Hepatocyte (in vitro differentiated cells): ENCODE measurements at regions not wholly inside any gene's neighbourhood (a gene's known extent, or its start where the extent isn't known, plus 50 kb on each side); places are given as distances from the start of the nearest gene placed in this dataset.

ENCODE experiments used
- DNase-seq: peaks from one replicate; pipeline ENCODE4 v3.0.0-alpha.2; 2016; ENCODE audit warnings: low spot score
- H2AFZ ChIP-seq: fragments of 200-600 bp; sonication (generic); 2 replicates; pipeline ENCODE4 v1.6.0; 2016; ENCODE audit warnings: antibody characterized with exemption, mild to moderate bottlenecking
- H3K27ac ChIP-seq: fragments of 200-600 bp; sonication (generic); 2 replicates; pipeline ENCODE4 v1.5.1; 2016; ENCODE audit warnings: mild to moderate bottlenecking
- H3K27me3 ChIP-seq: fragments of 200-600 bp; sonication (generic); 2 replicates; pipeline ENCODE4 v1.6.1; 2016
- H3K36me3 ChIP-seq: fragments of 200-600 bp; sonication (generic); replicated peaks from 2 replicates; pipeline ENCODE4 v1.5.1; 2016; ENCODE audit warnings: low read depth; ENCODE audit not compliant: insufficient read depth
- H3K4me1 ChIP-seq: fragments of 200-600 bp; sonication (generic); 2 replicates; pipeline ENCODE4 v1.5.1; 2016; ENCODE audit warnings: mild to moderate bottlenecking, moderate library complexity; ENCODE audit not compliant: insufficient read depth
- H3K4me2 ChIP-seq: fragments of 200-600 bp; sonication (generic); 2 replicates; pipeline ENCODE4 v1.6.0; 2016
- H3K4me3 ChIP-seq: fragments of 200-600 bp; sonication (generic); 2 replicates; pipeline ENCODE4 v1.5.1; 2016; ENCODE audit warnings: mild to moderate bottlenecking
- H3K79me2 ChIP-seq: fragments of 200-600 bp; sonication (generic); 2 replicates; pipeline ENCODE4 v1.6.0; 2017; ENCODE audit warnings: mild to moderate bottlenecking
- H3K9me2 ChIP-seq: fragments of 200-600 bp; sonication (generic); replicated peaks from 2 replicates; pipeline ENCODE4 v1.6.0; 2017; ENCODE audit warnings: mild to moderate bottlenecking; ENCODE audit not compliant: insufficient read depth
- H3K9me3 ChIP-seq: fragments of 200-600 bp; sonication (generic); 2 replicates; pipeline ENCODE4 v1.5.1; 2016; ENCODE audit warnings: low read depth, mild to moderate bottlenecking
- H4K20me1 ChIP-seq: fragments of 200-600 bp; sonication (generic); 2 replicates; pipeline ENCODE4 v1.6.0; 2016; ENCODE audit warnings: mild to moderate bottlenecking; ENCODE audit not compliant: insufficient read depth, poor library complexity, severe bottlenecking
- EZH2 ChIP-seq: fragments of 200-600 bp; sonication (generic); IDR thresholded peaks from 2 replicates; pipeline ENCODE4 v1.6.1; 2016; ENCODE audit warnings: antibody characterized with exemption, mild to moderate bottlenecking, borderline replicate concordance
- EZH2phosphoT487 ChIP-seq: fragments of 200-600 bp; sonication (generic); IDR thresholded peaks from one replicate; pipeline ENCODE4 v1.6.1; 2018; ENCODE audit warnings: antibody characterized with exemption, mild to moderate bottlenecking, low read depth, moderate library complexity; ENCODE audit not compliant: unreplicated experiment, severe bottlenecking
- WGBS: methylation state at CpG from one replicate; pipeline ENCODE4 v1.1.6; 2016; ENCODE audit warnings: low lambda C conversion rate; ENCODE audit errors: missing lambda C conversion rate; 5-methylcytosine and 5-hydroxymethylcytosine counted together
- TF ChIP-seq, protein P1 (sequence below): fragments of 200-600 bp; sonication (generic); IDR thresholded peaks from 2 replicates; pipeline ENCODE4 v1.5.1; 2016; ENCODE audit warnings: antibody characterized with exemption, mild to moderate bottlenecking; ENCODE audit not compliant: poor library complexity

DNA sequence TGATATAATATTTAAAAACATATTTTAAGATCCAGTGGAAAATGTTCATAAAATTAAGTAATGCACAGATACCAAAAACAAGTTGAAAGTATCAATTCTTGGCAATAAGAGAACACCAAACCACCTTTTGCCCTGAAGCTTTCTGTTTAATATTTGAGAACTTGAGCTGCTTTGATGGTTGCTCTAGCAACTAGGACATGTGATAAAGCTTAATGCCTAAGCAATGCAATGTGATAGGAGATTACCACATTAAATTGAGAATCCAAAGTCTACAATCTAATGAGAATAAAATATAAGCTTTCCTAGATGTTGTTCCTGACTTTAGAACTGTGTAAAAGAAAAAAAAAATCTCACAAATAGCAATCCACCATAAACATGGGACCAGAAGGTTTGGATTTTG, 1367.5 kb upstream of the PCDH9 start:
- no peak overlapping the region for H3K4me3 ChIP-seq
- H2AFZ ChIP-seq, result no peak overlapping the region
- H3K4me1 ChIP-seq, result no peaks in the 10 kb centered on the region
- no peaks in the 10 kb centered on the region for H3K36me3 ChIP-seq
- H3K4me2 ChIP-seq, result no peak overlapping the region
- no peaks in the 10 kb centered on the region for H3K79me2 ChIP-seq
- no peaks in the 10 kb centered on the region for H3K9me3 ChIP-seq
- no peak for DNase-seq
- TF ChIP-seq EZH2, result no peak
- TF ChIP-seq EZH2phosphoT487, result no peak
- TF ChIP-seq, protein P1, sequence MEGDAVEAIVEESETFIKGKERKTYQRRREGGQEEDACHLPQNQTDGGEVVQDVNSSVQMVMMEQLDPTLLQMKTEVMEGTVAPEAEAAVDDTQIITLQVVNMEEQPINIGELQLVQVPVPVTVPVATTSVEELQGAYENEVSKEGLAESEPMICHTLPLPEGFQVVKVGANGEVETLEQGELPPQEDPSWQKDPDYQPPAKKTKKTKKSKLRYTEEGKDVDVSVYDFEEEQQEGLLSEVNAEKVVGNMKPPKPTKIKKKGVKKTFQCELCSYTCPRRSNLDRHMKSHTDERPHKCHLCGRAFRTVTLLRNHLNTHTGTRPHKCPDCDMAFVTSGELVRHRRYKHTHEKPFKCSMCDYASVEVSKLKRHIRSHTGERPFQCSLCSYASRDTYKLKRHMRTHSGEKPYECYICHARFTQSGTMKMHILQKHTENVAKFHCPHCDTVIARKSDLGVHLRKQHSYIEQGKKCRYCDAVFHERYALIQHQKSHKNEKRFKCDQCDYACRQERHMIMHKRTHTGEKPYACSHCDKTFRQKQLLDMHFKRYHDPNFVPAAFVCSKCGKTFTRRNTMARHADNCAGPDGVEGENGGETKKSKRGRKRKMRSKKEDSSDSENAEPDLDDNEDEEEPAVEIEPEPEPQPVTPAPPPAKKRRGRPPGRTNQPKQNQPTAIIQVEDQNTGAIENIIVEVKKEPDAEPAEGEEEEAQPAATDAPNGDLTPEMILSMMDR, result no peak
- H3K27ac ChIP-seq, result no peak overlapping the region
- H4K20me1 ChIP-seq, result no peaks in the 10 kb centered on the region
- H3K9me2 ChIP-seq, result no peaks in the 10 kb centered on the region
- H3K27me3 ChIP-seq, result no peaks in the 10 kb centered on the region

DNA sequence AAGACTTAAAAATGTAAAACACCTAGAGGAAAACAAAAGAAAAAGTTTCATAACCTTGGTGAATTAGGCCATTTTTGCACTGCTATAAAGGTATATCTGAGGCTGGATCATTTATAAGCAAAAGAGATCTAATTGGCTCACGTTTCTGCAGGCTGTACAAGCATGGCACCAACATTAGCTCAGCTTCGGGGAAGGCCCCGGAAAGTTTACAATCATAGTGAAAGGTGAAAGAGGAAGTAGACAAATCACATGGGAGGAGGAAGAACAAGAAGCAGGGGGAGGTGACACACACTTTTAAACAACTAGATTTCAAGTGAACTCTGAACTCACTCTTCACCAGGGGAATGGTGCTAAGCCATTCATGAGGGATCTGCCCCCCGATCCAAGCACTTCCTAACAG, 1358.5 kb upstream of the PCDH9 start:
- no peak for DNase-seq
- Histone ChIP-seq H2AFZ (no peak overlapping the region), H3K4me2 (no peak overlapping the region), H3K4me1 (no peaks in the 10 kb centered on the region), H3K79me2 (no peaks in the 10 kb centered on the region), H3K4me3 (no peak overlapping the region), H3K36me3 (no peaks in the 10 kb centered on the region), H4K20me1 (no peaks in the 10 kb centered on the region), H3K27ac (no peak overlapping the region), H3K9me2 (no peaks in the 10 kb centered on the region), H3K9me3 (no peaks in the 10 kb centered on the region), H3K27me3 (no peaks in the 10 kb centered on the region)
- no peak for TF ChIP-seq EZH2phosphoT487
- 93% methylated on average over 4 of the region's 4 CpGs for WGBS

- Histone ChIP-seq H2AFZ (no peak overlapping the region), H4K20me1 (no peaks in the 10 kb centered on the region), H3K27ac (no peak overlapping the region), H3K36me3 (no peaks in the 10 kb centered on the region), H3K9me3 (no peaks in the 10 kb centered on the region), H3K4me3 (no peak overlapping the region), H3K79me2 (no peaks in the 10 kb centered on the region), H3K4me1 (no peaks in the 10 kb centered on the region), H3K27me3 (no peaks in the 10 kb centered on the region), H3K9me2 (no peaks in the 10 kb centered on the region), H3K4me2 (no peak overlapping the region)
- 63% methylated on average over 1 of the region's 1 CpG for WGBS
- no peak for TF ChIP-seq EZH2phosphoT487
- TF ChIP-seq, protein P1, result no peak
- no peak for TF ChIP-seq EZH2
- no peak for DNase-seq
Observed at GRCh38 chr13:68584776-68585175, 1354.6 kb upstream of the PCDH9 start.

DNA sequence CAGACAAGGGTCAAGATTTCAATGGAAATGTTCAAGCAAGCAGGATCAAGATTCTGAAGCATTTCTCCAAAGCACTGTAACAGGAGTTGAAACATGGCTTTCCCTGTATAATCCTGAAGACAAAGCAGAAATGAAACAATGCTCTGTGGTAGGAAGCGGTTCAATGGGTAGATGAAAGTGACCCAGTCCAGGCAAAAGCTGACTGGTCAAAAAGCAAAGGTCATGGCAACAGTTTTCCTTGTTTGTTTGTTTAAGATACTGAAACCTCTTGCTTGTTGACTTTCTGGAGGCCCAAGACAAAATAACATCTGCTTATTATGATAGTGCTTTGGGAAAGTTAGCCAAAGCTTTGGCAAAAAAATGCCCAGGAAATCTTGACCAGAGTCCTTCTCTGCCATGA, 1343.9 kb upstream of the PCDH9 start:
- DNase-seq, result no peak
- WGBS, result 68% methylated on average over 1 of the region's 1 CpG
- TF ChIP-seq, protein P1, result no peak
- no peak for TF ChIP-seq EZH2
- TF ChIP-seq EZH2phosphoT487, result no peak

More for the DNA sequence above, 1343.9 kb upstream of the PCDH9 start:
- Histone ChIP-seq H3K4me3 (no peak overlapping the region), H3K4me2 (no peak overlapping the region), H3K79me2 (no peaks in the 10 kb centered on the region), H3K27ac (no peak overlapping the region), H3K27me3 (no peaks in the 10 kb centered on the region), H3K9me2 (no peaks in the 10 kb centered on the region), H3K9me3 (no peaks in the 10 kb centered on the region), H4K20me1 (no peaks in the 10 kb centered on the region), H2AFZ (no peak overlapping the region), H3K4me1 (no peaks in the 10 kb centered on the region), H3K36me3 (no peaks in the 10 kb centered on the region)
